ENCODE measurements at regions not wholly inside any gene's neighbourhood (a gene's known extent, or its start where the extent isn't known, plus 50 kb on each side); places are given as distances from the start of the nearest gene placed in this dataset.
"Not testable (repeated sequence)": the region's sequence is repeated elsewhere in the genome, so short reads cannot be mapped to it uniquely, and the experiment has no call there.

- not testable (repeated sequence) for TF ChIP-seq POLR2A, CTCF (IDR thresholded peaks at IDR 0.05)
Observed at GRCh38 chr3:80709597-80710322, 942.0 kb upstream of the ROBO1 start.
